Fibroblast of lung (primary cell): ENCODE measurements at regions not wholly inside any gene's neighbourhood (a gene's known extent, or its start where the extent isn't known, plus 50 kb on each side); places are given as distances from the start of the nearest gene placed in this dataset.

ENCODE experiments used
- EZH2 ChIP-seq: IDR thresholded peaks from 2 replicates; pipeline ENCODE4 v1.5.1; 2012; ENCODE audit warnings: low read length, control low read depth, mild to moderate bottlenecking; ENCODE audit errors: missing control alignments
- TF ChIP-seq, protein P1 (sequence below), 2 donors: IDR thresholded peaks in 1 of 2; conservative IDR thresholded peaks in 1 of 2; 1 replicate in 1 of 2; 2 replicates in 1 of 2; pipeline ENCODE4 v1.5.1; 2011 to 2012; ENCODE audit warnings: low read length in 2 of 2, control low read depth in 1 of 2, inconsistent platforms in 1 of 2, low read depth in 1 of 2, mild to moderate bottlenecking in 1 of 2

DNA sequence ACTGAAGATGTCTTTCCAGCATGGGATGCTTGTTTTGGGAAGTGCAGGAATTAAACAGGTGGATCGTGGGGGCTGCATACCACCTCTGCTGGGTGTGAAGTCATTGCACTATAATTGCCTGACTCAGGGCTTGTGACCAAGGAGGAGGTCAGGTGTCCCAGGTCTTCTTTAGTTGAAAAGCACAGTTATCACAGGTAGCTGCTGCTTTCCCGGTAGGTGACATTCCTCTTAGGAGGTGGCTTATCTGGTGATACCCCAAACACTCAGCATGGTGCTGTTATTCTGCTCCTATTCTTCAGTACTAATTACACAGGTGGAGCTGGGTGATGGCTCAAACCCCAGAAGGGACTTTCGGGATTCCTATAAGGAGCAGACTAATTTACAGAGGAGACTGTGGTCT, 320.3 kb upstream of the PLXNA2 start:
- TF ChIP-seq, protein P1, sequence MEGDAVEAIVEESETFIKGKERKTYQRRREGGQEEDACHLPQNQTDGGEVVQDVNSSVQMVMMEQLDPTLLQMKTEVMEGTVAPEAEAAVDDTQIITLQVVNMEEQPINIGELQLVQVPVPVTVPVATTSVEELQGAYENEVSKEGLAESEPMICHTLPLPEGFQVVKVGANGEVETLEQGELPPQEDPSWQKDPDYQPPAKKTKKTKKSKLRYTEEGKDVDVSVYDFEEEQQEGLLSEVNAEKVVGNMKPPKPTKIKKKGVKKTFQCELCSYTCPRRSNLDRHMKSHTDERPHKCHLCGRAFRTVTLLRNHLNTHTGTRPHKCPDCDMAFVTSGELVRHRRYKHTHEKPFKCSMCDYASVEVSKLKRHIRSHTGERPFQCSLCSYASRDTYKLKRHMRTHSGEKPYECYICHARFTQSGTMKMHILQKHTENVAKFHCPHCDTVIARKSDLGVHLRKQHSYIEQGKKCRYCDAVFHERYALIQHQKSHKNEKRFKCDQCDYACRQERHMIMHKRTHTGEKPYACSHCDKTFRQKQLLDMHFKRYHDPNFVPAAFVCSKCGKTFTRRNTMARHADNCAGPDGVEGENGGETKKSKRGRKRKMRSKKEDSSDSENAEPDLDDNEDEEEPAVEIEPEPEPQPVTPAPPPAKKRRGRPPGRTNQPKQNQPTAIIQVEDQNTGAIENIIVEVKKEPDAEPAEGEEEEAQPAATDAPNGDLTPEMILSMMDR (conservative IDR thresholded peaks at IDR 0.05 in 1 of 2, IDR thresholded peaks at IDR 0.05 in 1 of 2; ENCODE audit: low read depth in 1 of 2, low read length in 2 of 2), result no peak
- no peak for TF ChIP-seq EZH2
